ENCODE measurements at regions not wholly inside any gene's neighbourhood (a gene's known extent, or its start where the extent isn't known, plus 50 kb on each side); places are given as distances from the start of the nearest gene placed in this dataset.

- H3K4me1 ChIP-seq: no peaks in the 10 kb centered on the region
- WGBS, 5 donors: 8 to 80% (median 68%) methylated on average over 2 of the region's 2 CpGs
- no peak overlapping the region for H3K4me3 ChIP-seq
- intact Hi-C loops (cut with DNase I; ENCODE audit: low total_unique reads): no loop called here
- H3K9me3 ChIP-seq: no peaks in the 10 kb centered on the region
- H3K27me3 ChIP-seq: no peaks in the 10 kb centered on the region
- H3K36me3 ChIP-seq: no peaks in the 10 kb centered on the region
- no peak for TF ChIP-seq POLR2AphosphoS5 (IDR thresholded peaks at IDR 0.05)
- TF ChIP-seq CTCF (IDR thresholded peaks at IDR 0.05): no peak
- TF ChIP-seq EP300 (IDR thresholded peaks at IDR 0.05): no peak
- TF ChIP-seq POLR2A (IDR thresholded peaks at IDR 0.05): no peak
- DNase-seq: no peak
- no peak overlapping the region for H3K27ac ChIP-seq
Observed at GRCh38 chr6:23589811-23590210, 536.2 kb upstream of the NRSN1 start.

- no peaks in the 10 kb centered on the region for H3K9me3 ChIP-seq
- H3K4me1 ChIP-seq: no peaks in the 10 kb centered on the region
- TF ChIP-seq CTCF (IDR thresholded peaks at IDR 0.05): no peak
- no peak for TF ChIP-seq POLR2AphosphoS5 (IDR thresholded peaks at IDR 0.05)
- 14 to 29% (median 19%) methylated on average over 1 of the region's 1 CpG for WGBS, 5 donors
- no peak for DNase-seq
- no peaks in the 10 kb centered on the region for H3K27me3 ChIP-seq
- H3K4me3 ChIP-seq: no peak overlapping the region
- no peak overlapping the region for H3K27ac ChIP-seq
- H3K36me3 ChIP-seq: no peaks in the 10 kb centered on the region
- intact Hi-C loops (cut with DNase I; ENCODE audit: low total_unique reads): no loop called here
Observed at GRCh38 chr6:23590498-23591126, 535.4 kb upstream of the NRSN1 start.

- Histone ChIP-seq H3K36me3 (no peaks in the 10 kb centered on the region), H3K27ac (no peak overlapping the region), H3K27me3 (no peaks in the 10 kb centered on the region), H3K4me3 (no peak overlapping the region), H3K9me3 (no peaks in the 10 kb centered on the region), H3K4me1 (no peaks in the 10 kb centered on the region)
- 86 to 95% (median 91%) methylated on average over 4 of the region's 4 CpGs for whole genome bisulfite sequencing, 5 donors
- TF ChIP-seq CTCF (IDR thresholded peaks at IDR 0.05): no peak
- TF ChIP-seq EP300 (IDR thresholded peaks at IDR 0.05): no peak
- TF ChIP-seq POLR2A (IDR thresholded peaks at IDR 0.05): no peak
- TF ChIP-seq POLR2AphosphoS5 (IDR thresholded peaks at IDR 0.05): no peak
- intact Hi-C loops (cut with DNase I; ENCODE audit: low total_unique reads): no loop called here
- no peak for DNase-seq
Observed at GRCh38 chr6:23591761-23592160, 534.3 kb upstream of the NRSN1 start.

GRCh38 chr6:23600118-23600517 lies 525.9 kb upstream of the NRSN1 start:
- DNase-seq: no peak
- no peak for TF ChIP-seq POLR2AphosphoS5 (IDR thresholded peaks at IDR 0.05)
- no peak for TF ChIP-seq EP300 (IDR thresholded peaks at IDR 0.05)
- no peak for TF ChIP-seq POLR2A (IDR thresholded peaks at IDR 0.05)
- TF ChIP-seq CTCF (IDR thresholded peaks at IDR 0.05): no peak
- Histone ChIP-seq H3K9me3 (no peaks in the 10 kb centered on the region), H3K27me3 (no peaks in the 10 kb centered on the region), H3K36me3 (no peaks in the 10 kb centered on the region), H3K27ac (no peak overlapping the region), H3K4me1 (no peaks in the 10 kb centered on the region), H3K4me3 (no peak overlapping the region)
- intact Hi-C loops (cut with DNase I; ENCODE audit: low total_unique reads): no loop called here

Measured in stomach (tissue), 8 donors.